ENCODE measurements at regions not wholly inside any gene's neighbourhood (a gene's known extent, or its start where the extent isn't known, plus 50 kb on each side); places are given as distances from the start of the nearest gene placed in this dataset.
A peak's percentile ranks its signal among the peaks of the same experiment; 100 is the strongest.

DNA sequence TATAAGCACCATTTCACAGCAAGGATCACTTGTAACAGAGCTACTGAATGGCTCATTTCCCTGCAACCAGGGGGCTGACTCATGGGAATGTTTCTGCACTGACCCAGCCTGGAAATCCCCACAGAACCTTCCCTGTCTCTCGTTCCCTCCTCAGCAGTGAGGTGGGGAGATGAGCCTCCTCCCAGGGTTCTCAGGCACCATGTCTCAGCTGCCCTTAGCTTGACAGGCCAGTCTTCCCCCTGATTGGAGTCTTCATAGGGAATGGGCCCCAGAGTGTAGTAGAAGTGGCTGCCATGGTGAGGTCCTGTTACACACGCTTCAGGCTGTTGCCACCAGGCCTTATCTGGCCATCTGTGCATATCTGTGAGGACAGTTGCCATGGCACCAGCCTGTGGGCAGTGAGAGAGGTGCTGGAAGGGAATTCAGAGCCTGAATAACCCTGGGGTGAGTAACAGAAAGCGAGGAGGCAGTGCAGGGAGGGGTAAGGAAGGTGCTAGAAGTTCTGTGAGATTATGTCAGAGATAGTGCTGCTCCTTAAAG lies 324.4 kb downstream of the ENC1 start:
- DNase-seq (ENCODE audit: low read depth): peak; percentile 68

GRCh38 chr5:74314906-74315305 lies 325.6 kb downstream of the ENC1 start:
- DNase-seq (ENCODE audit: low read depth): no peak

DNA sequence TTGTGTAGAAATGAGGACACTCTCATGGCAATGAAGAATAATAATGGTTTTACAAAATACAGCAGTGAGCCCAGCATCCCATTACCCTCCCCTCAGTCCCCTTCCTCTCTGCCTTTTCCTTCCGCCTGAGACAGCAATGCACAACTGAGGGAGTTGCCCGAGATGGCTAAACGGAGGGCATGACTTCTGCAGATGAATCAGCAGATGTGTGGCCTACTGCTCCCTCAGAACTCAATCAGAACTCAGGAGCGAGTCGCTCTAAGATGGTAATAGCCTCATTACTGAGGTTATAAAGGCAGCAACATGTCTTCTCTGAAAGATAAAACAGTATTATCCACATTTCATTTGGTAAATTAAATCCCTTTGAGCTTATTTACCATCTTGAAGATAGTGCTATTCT lies 326.6 kb downstream of the ENC1 start:
- DNase-seq (ENCODE audit: low read depth): no peak

DNA sequence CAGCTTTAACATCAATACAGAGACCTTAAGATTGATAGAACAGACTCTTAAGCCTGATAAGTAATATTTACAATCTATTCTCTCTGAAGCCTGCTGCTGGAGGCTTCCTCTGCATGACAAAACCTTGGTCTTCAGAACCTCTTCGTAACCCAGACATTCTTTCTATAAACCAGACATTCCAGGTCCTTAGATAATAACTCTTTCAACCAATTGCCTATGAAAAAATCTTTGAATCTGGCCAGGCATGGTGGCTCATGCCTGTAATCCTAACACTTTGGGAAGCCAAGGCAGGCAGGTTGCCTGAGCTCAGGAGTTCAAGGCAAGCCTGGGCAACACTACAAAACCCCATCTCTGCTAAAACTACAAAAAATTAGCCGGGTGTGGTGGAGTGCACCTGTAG lies 327.8 kb downstream of the ENC1 start:
- no peak for DNase-seq (ENCODE audit: low read depth)

GRCh38 chr5:74311961-74312360 lies 328.6 kb downstream of the ENC1 start:
- DNase-seq (ENCODE audit: low read depth): no peak

DNA sequence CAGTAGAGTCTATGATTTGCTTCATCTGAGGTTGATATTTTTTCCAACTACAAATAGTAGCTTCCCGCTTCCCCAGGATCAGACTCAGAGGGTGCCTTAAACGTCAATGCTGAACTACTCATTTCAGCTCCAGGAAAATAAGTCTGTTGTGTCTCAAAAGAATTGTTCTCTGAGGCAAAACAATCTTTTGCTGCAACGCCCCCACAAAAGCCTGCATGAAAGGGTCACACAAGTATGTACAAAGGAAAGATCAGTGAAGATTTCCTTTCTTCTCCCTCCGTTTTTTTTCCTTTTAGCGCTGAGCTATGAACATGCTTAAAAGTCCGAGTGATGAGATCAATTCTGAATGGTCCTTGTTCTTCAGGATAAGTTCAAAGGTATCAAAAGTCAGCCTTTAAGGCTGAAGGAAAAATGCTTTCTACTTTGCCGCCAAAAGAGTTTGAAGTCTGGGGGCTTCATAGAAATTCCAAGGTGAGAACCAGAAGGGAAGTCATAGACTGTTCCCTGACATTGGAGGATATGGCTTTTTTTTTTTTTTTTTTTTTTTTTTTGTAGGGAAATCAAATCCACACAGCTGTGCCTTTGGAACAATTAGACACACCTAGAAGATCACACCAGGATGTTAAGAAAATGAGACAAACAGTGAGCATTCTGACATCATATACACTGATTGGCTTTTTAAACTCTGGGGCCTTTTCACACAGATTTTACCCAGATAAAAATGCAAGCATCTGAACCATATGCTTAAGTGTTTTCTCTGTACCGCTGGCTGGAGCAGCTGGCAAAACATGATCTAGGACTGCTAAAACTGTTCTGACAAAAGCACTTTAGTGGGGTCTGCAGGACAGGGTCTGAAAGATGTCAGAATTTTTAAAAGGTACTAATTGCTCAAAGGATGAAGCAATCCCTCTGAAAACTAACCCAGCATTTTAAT lies 329.3 kb downstream of the ENC1 start:
- DNase-seq (ENCODE audit: low read depth): no peak

DNA sequence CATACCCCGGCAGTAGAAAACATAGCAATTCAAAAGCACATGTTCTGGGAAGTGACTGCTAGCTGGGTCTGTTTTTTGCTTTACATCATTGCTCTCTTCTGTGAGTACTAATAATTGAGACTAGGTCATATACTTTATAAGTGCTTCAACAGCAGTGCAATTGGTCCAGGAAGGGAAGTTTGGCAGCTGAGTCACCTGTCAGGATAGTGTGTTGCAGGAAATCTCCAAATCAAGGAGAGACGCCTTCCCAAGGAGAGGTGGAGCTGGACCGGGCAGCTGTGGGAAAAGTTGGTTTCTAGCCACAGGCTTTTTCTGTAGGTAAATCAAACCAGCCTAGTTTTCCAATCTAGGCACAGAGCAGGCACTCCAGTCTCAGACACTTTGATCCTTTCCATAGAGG lies 330.1 kb downstream of the ENC1 start:
- DNase-seq (ENCODE audit: low read depth): no peak

- DNase-seq (ENCODE audit: low read depth): no peak
Observed at GRCh38 chr5:74309050-74309449, 331.5 kb downstream of the ENC1 start.

DNA sequence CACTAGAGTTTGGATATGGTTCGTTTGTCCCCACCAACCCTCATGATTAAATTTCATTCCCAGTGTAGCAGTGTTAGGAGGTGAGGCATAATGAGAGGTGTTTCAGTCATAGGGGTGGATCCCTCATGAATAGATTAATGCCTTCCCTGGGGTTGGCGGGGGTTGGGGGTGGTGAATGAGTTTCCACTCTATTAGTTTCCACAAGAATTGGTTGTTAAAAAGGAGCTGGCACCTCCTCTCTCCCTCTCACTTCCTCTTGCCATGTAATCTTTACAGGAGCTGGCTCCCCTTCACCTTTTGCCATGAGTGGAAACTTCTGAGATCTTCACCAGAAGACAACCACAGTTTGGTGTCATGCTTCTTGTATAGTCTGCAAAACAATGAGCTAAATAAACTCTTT lies 333.7 kb downstream of the ENC1 start:
- DNase-seq (ENCODE audit: low read depth): no peak

GRCh38 chr5:74304536-74304935 lies 336.0 kb downstream of the ENC1 start:
- no peak for DNase-seq (ENCODE audit: low read depth)

- DNase-seq (ENCODE audit: low read depth): no peak
Observed at GRCh38 chr5:74303578-74303977, 336.9 kb downstream of the ENC1 start.

DNA sequence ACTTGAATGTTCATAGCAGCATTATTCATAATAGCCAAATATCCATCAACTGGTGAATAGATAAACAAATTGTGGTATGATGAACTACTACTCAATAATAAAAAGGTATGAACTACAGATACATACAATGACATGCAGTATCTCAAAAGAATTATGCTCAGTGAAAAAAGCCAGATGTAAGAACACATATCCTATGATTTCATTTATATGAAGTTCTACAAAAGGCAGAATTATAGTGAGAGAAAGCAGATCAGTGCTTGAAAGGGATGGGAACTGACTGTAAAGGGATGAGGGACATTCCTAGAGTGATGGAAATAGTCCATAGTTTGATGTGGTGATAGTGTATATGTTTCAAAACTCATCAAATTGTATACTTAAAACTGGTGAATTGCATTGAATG lies 339.0 kb downstream of the ENC1 start:
- DNase-seq (ENCODE audit: low read depth): no peak

- DNase-seq (ENCODE audit: low read depth): no peak
Observed at GRCh38 chr5:74300808-74301389, 339.6 kb downstream of the ENC1 start.

- no peak for DNase-seq (ENCODE audit: low read depth)
Observed at GRCh38 chr5:74299833-74300232, 340.7 kb downstream of the ENC1 start.

DNA sequence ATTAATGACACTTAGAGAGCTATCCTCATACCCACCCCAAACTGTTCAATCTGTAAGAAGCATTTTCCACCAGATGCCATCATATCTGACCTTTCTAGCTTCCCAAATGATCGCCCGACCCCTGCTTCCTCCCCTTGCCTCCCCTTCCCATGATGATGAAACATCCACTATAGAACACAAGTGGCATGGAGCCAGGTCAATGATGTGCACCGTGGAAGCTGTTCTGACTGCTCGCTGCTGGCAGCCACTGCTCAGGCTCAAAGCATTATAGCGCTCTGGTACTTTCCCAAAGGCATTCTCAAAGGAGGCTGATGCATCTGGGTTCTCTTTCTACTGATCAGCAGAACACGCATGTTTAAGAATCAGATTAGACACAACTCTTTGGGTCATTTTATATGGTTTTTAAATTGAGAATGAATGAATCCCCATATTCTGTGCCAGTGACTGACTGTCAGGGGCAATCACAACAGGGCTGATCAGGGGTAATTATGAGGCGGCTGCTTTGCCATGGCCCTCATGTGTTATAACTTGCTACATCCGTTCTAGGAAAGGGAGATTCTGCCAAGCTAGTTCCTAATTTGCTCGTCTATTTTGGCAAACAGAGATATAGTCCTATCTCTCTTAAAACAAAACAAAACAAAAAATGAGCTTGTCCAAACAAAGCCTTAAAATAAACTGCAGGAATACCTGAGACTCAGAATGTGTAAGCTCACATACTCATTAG lies 343.7 kb downstream of the ENC1 start:
- peak; percentile 18 for DNase-seq (ENCODE audit: low read depth)

- no peak for DNase-seq (ENCODE audit: low read depth)
Observed at GRCh38 chr5:74295676-74296075, 344.9 kb downstream of the ENC1 start.

DNA sequence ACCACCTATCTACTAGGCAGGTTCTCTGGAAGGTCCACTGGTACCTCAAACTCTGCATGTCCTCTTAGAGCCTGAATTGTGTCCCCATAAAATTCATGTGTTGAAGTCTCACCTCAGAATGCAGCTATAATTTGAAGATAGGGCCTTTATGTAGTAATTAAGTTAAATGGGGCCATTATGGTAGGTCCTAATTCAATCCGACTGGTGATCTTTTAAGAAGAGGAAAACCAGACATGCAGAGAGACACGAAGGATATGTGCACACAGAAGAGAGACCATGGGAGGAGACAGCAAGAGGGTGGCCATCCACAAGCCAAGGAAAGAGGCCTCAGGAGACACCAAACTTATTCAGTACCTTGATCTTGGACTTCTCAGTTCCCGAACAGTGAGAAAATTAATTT lies 345.4 kb downstream of the ENC1 start:
- no peak for DNase-seq (ENCODE audit: low read depth)

DNA sequence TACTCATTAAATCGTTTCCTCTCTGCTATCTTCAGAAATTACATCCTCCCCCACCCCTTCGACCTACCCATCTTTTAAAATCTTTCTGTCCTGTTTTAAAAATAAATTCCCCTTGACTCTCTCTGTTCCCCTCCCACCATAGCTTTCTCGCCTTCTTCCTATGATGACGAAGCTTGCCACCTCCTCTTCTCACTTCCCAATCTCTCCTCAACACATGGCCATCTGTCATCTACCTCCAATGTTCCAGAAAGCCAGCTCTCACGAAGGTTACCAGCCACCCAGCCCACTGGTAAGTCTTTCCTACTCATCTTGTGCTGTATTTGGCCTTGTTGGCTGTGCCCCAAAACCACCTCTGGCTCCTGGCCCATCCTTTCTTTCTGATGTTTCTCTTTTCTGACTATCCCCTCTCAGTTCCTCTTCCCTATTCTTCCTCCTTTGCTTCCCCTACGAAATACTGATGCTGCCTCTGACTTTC lies 346.3 kb downstream of the ENC1 start:
- DNase-seq (ENCODE audit: low read depth): no peak

DNA sequence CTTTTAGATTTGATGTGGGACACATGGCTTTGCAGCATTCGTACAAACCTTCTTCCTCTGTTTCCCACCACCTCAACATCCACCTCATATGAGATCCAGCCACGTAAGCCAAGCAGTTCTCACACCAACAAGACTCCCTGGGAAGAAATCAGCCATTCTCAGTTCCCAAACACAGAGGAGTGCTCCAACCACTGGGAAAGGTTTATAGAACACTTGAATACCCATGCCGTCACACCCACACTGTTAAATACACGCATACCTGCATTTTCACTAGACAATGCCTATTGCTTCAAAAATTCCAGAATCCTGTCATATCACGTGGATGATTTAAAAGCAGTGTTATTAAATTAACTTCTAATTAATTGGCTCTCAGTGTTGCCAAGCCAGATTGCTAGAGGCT lies 347.3 kb downstream of the ENC1 start:
- DNase-seq (ENCODE audit: low read depth): no peak

DNA sequence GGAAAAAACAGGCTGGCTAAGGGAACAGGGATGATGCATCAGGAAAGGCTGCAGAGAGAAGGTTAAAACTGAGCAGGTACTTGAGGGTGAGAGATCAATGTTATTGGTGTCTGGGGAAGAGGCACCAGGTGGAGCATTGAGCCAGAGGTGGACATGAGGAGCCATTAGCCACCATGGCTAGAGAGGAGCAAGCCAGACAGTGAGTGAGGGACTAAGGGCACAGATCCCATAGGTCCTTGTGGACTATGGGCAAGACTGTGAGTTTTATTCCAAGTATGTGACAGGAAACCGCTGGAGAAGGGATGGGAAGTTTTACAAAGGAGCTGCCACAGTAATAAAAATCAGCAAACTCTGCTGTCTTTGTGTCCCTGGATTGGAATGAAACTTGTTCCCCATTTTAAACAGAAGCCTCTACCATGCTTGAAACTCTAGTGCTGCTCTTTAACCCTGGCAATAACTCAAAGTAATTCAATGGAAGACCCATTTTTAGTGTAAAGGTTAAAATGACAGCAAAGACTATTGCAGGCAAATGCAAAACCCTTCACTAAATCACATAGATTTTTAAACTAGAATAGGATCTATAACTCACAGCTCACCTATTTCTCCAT lies 349.8 kb downstream of the ENC1 start:
- no peak for DNase-seq (ENCODE audit: low read depth)

DNA sequence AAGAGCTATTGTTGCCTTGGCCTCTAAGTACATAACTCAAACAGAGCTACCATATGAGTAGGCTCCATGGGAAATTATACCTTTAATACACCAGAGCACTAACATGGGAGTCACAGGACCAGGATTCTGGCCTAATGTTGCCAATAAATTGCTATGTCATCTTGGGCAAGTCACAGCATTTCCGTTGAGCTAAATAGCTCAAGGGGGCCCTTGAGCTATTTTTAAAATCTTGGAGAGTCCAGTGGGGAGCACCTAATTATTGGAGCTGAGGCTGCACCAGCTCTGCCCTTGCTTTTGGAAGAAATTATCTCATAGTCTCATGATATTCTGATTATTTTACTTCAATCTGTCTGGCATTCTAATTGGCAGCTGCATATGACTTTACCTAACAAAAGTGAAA lies 350.8 kb downstream of the ENC1 start:
- no peak for DNase-seq (ENCODE audit: low read depth)

GRCh38 chr5:74289238-74289637 lies 351.3 kb downstream of the ENC1 start:
- DNase-seq (ENCODE audit: low read depth): no peak
